ENCODE measurements at regions not wholly inside any gene's neighbourhood (a gene's known extent, or its start where the extent isn't known, plus 50 kb on each side); places are given as distances from the start of the nearest gene placed in this dataset.

- no peak overlapping the region for H3K4me3 Mint-ChIP-seq
- H3K9me3 Mint-ChIP-seq, result peaks cover 19% of the 10 kb centered on the region
- no peaks in the 10 kb centered on the region for H3K27me3 Mint-ChIP-seq (ENCODE audit: low read depth)
- no peak overlapping the region for H3K27ac Mint-ChIP-seq
- ATAC-seq (no peak), DNase-seq (ENCODE audit: low spot score) (no peak)
- 0 out of 2 replicates have a peak, but pooled peaks cover 3% of the 10 kb centered on the region for H3K36me3 Mint-ChIP-seq
- no peaks in the 10 kb centered on the region for H3K4me1 Mint-ChIP-seq
- TF ChIP-seq, protein P1, sequence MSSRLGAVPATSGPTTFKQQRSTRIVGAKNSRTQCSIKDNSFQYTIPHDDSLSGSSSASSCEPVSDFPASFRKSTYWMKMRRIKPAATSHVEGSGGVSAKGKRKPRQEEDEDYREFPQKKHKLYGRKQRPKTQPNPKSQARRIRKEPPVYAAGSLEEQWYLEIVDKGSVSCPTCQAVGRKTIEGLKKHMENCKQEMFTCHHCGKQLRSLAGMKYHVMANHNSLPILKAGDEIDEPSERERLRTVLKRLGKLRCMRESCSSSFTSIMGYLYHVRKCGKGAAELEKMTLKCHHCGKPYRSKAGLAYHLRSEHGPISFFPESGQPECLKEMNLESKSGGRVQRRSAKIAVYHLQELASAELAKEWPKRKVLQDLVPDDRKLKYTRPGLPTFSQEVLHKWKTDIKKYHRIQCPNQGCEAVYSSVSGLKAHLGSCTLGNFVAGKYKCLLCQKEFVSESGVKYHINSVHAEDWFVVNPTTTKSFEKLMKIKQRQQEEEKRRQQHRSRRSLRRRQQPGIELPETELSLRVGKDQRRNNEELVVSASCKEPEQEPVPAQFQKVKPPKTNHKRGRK (CRISPR knock-in tag; IDR thresholded peaks at IDR 0.05; ENCODE audit: borderline replicate concordance), result no peak
- TF ChIP-seq JUN (CRISPR knock-in tag; IDR thresholded peaks at IDR 0.05), result no peak
- TF ChIP-seq FOXP1 (CRISPR knock-in tag; IDR thresholded peaks at IDR 0.05; ENCODE audit: borderline replicate concordance), result no peak
- TF ChIP-seq HMGA2 (CRISPR knock-in tag; IDR thresholded peaks at IDR 0.05), result no peak
- no peak for TF ChIP-seq SOX15 (CRISPR knock-in tag; IDR thresholded peaks at IDR 0.05)
- no peak for TF ChIP-seq E2F4 (CRISPR knock-in tag; IDR thresholded peaks at IDR 0.05; ENCODE audit: borderline replicate concordance, low read depth)
- no peak for TF ChIP-seq CREM (CRISPR knock-in tag; IDR thresholded peaks at IDR 0.05)
- no peak for TF ChIP-seq ZNF232 (CRISPR knock-in tag; IDR thresholded peaks at IDR 0.05)
- no peak for TF ChIP-seq SP1 (CRISPR knock-in tag; conservative IDR thresholded peaks at IDR 0.05)
- TF ChIP-seq ZNF219 (CRISPR knock-in tag; IDR thresholded peaks at IDR 0.05; ENCODE audit: borderline replicate concordance), result no peak
- no peak for TF ChIP-seq ZNF138 (CRISPR knock-in tag; conservative IDR thresholded peaks at IDR 0.05)
- ChIA-PET CTCF (no interaction called here), POLR2A (no interaction called here)
Observed at GRCh38 chr9:18245911-18246310, 228.0 kb upstream of the ADAMTSL1 start.

GRCh38 chr9:18250053-18250452 is 223.9 kb upstream of the ADAMTSL1 start:
- no peak overlapping the region for H3K4me3 Mint-ChIP-seq
- ATAC-seq, result no peak
- no peak overlapping the region for H3K27ac Mint-ChIP-seq
- no peaks in the 10 kb centered on the region for H3K36me3 Mint-ChIP-seq
- H3K4me1 Mint-ChIP-seq, result no peaks in the 10 kb centered on the region
- no peaks in the 10 kb centered on the region for H3K27me3 Mint-ChIP-seq (ENCODE audit: low read depth)
- ChIA-PET CTCF (no interaction called here), POLR2A (no interaction called here)
- no peaks in the 10 kb centered on the region for H3K9me3 Mint-ChIP-seq
- DNase-seq (ENCODE audit: low spot score), result no peak
- no peak for TF ChIP-seq ZNF532 (CRISPR knock-in tag; IDR thresholded peaks at IDR 0.05; ENCODE audit: borderline replicate concordance)
- TF ChIP-seq MXD4 (CRISPR knock-in tag; IDR thresholded peaks at IDR 0.05; ENCODE audit: borderline replicate concordance), result no peak
- TF ChIP-seq GABPB1 (CRISPR knock-in tag; IDR thresholded peaks at IDR 0.05), result no peak
- TF ChIP-seq, protein P2, sequence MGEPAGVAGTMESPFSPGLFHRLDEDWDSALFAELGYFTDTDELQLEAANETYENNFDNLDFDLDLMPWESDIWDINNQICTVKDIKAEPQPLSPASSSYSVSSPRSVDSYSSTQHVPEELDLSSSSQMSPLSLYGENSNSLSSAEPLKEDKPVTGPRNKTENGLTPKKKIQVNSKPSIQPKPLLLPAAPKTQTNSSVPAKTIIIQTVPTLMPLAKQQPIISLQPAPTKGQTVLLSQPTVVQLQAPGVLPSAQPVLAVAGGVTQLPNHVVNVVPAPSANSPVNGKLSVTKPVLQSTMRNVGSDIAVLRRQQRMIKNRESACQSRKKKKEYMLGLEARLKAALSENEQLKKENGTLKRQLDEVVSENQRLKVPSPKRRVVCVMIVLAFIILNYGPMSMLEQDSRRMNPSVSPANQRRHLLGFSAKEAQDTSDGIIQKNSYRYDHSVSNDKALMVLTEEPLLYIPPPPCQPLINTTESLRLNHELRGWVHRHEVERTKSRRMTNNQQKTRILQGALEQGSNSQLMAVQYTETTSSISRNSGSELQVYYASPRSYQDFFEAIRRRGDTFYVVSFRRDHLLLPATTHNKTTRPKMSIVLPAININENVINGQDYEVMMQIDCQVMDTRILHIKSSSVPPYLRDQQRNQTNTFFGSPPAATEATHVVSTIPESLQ (CRISPR knock-in tag; IDR thresholded peaks at IDR 0.05), result no peak
- TF ChIP-seq CREM (CRISPR knock-in tag; IDR thresholded peaks at IDR 0.05), result no peak
- no peak for TF ChIP-seq NR2C2 (CRISPR knock-in tag; IDR thresholded peaks at IDR 0.05)
- TF ChIP-seq, protein P3, sequence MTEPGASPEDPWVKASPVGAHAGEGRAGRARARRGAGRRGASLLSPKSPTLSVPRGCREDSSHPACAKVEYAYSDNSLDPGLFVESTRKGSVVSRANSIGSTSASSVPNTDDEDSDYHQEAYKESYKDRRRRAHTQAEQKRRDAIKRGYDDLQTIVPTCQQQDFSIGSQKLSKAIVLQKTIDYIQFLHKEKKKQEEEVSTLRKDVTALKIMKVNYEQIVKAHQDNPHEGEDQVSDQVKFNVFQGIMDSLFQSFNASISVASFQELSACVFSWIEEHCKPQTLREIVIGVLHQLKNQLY (CRISPR knock-in tag; IDR thresholded peaks at IDR 0.05), result no peak
- TF ChIP-seq, protein P4, sequence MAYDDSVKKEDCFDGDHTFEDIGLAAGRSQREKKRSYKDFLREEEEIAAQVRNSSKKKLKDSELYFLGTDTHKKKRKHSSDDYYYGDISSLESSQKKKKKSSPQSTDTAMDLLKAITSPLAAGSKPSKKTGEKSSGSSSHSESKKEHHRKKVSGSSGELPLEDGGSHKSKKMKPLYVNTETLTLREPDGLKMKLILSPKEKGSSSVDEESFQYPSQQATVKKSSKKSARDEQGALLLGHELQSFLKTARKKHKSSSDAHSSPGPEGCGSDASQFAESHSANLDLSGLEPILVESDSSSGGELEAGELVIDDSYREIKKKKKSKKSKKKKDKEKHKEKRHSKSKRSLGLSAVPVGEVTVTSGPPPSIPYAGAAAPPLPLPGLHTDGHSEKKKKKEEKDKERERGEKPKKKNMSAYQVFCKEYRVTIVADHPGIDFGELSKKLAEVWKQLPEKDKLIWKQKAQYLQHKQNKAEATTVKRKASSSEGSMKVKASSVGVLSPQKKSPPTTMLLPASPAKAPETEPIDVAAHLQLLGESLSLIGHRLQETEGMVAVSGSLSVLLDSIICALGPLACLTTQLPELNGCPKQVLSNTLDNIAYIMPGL (CRISPR knock-in tag; IDR thresholded peaks at IDR 0.05), result no peak
- TF ChIP-seq RELA (CRISPR knock-in tag; IDR thresholded peaks at IDR 0.05; ENCODE audit: borderline replicate concordance), result no peak
- TF ChIP-seq IRF2 (CRISPR knock-in tag; IDR thresholded peaks at IDR 0.05; ENCODE audit: borderline replicate concordance, low read depth), result no peak
- TF ChIP-seq NFE2L1 (CRISPR knock-in tag; IDR thresholded peaks at IDR 0.05), result no peak
- TF ChIP-seq ZMAT4 (CRISPR knock-in tag; IDR thresholded peaks at IDR 0.05), result no peak
- TF ChIP-seq, protein P5, sequence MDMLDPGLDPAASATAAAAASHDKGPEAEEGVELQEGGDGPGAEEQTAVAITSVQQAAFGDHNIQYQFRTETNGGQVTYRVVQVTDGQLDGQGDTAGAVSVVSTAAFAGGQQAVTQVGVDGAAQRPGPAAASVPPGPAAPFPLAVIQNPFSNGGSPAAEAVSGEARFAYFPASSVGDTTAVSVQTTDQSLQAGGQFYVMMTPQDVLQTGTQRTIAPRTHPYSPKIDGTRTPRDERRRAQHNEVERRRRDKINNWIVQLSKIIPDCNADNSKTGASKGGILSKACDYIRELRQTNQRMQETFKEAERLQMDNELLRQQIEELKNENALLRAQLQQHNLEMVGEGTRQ (CRISPR knock-in tag; IDR thresholded peaks at IDR 0.05), result no peak
- TF ChIP-seq EMX1 (CRISPR knock-in tag; IDR thresholded peaks at IDR 0.05), result no peak

Measured in WTC11 (cell line).